GM19397 (cell line): ENCODE measurements at regions not wholly inside any gene's neighbourhood (a gene's known extent, or its start where the extent isn't known, plus 50 kb on each side); places are given as distances from the start of the nearest gene placed in this dataset.

Experiments used
- ATAC-seq: cut with Tn5 transposase; IDR thresholded peaks from one replicate; pipeline ENCODE4 v1.9.1; 2021; ENCODE audit warnings: mild to moderate bottlenecking, moderate library complexity; ENCODE audit not compliant: unreplicated experiment

DNA sequence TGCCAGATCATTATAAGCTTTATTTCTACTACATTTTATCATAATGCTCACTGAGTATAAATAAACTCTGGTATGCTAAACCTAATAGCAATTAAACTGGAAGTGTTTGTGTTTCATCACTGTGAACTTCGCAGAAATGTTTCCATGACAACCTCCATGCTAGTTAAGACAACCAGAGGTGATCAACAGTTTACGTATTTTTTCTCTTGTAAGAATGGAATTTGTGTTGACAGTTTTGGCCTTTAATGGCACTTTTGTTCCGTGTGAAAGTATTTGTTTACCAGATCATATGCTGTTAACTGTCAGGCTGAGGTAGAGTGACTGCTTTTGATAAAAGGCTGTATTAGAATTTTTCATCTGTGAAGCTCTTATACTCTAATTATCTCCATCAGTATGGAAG lies 212.1 kb upstream of the PPP1R3A start:
- ATAC-seq: no peak

DNA sequence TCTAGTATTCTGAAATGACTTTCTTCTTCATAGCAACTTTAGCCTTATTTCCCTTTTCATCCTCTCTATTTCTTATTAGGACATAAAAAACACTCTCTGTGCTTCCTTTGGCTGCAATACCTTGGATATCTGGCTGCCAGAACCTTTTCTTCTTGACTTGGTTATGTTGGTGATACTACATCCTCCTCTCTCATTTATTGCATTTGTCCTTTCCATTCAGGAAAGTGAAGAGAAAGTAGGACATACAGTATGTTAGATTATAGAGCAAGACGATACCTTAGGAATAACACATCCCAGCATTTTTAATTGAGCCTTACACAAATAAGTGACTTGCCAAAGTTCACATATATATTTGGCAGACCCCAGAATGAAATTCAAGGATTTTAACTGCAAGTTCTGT lies 210.1 kb upstream of the PPP1R3A start:
- ATAC-seq: no peak

DNA sequence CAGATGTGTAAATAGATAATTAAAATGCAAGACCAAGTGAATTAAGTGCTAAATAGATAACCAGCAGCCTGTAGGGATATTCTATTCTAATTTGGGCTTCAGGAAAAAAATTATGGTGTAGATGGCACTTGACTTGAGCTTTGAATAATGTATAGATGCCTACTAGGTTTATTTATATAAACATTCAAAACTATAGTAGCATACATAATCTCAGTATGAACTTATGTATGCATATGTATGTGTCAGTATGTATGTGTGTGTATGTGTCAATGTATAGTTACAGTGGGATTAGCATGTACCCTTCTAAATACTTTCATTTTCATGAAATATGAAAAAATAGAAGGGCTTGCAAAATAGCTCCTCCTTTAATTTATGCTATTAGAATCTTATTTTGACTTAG lies 207.3 kb upstream of the PPP1R3A start:
- no peak for ATAC-seq

DNA sequence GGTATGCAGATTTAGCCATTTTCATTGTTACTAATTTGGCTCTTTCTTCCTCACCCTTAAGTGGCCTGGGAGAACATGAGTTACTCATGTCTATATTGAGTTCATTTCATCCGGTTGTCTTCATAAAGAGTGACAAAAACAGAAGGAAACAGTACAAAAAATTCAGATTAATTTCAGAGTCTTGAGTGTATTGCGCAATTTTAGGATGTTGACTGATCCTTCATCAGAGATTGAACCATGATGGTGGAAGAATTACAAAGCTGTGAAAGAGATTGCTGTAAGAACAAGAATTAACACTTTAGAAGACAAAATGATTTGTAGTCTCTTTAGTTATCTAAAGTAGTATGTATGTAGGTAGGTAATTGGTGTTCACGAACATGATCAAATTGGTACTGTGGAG lies 194.0 kb upstream of the PPP1R3A start:
- ATAC-seq: no peak

DNA sequence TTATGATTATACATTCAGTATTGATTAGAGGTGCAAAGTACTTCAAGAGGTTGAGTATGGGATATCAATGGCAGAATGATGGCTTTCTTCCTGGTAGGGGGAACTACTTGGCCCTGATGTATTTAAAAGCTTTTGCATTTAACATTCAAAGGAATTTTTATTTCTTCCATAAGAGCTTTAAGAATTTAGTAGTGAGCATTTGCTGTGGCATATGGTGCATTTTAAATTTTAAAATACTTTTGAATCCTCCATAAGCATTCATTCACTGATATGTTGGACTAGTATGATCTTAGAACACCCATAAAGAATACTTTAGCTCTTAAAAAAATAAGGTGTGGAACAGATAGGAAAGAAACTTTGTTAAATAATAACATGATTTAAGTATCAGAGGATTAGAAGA lies 191.9 kb upstream of the PPP1R3A start:
- ATAC-seq: no peak

DNA sequence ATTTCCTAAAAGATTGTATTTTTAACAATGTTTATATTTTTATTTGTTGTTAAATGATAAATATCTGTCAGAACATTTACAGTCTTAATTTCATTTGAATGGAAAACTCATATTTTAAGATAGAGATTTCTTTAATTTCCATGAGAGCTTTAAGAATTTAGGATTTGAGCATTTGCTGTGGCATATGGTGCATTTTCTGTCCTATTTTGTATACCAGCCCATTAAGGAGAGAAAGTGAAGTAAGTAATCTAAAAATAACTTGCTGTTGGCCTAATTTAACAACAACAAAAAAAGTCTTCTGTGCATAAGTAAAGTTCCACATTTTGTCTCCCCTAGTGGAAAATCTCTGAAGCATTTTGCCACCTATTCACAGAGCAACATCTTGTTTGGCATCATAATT lies 190.9 kb upstream of the PPP1R3A start:
- no peak for ATAC-seq

DNA sequence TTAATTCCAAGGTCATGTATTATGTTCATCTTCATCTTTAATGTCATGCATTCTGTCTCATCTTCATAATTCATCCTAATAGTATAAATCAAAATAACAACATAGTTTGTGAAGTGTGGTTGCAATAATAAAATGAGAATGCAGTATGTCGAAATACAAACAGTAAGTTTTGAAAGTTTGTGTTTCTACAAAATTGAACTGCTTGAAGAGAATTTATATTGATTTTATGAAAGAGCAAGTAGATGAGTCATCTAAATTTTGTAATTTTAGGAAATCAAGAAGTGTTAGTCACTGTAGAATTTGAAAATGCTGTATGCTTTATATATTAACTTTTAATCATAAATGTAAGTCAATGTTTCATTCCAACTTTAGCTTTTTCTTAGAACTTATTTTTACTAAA lies 190.5 kb upstream of the PPP1R3A start:
- no peak for ATAC-seq

DNA sequence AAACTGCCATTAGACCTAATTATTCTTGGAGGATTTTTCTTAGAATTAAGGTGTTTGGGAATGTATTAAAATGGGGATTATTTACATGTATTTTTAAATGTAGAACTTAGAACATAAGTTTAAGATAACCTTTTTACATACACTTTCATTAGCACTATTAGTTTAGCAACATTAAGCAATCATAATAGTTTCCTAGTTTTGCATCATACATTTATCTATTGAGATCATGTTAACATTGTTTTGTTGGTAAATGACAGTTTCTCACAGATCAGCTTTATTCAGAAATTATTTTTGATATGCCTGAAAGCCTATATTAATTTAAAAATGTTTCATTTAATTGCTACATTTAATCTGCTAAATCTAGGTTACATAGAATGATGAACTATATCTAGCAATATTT lies 189.7 kb upstream of the PPP1R3A start:
- no peak for ATAC-seq

DNA sequence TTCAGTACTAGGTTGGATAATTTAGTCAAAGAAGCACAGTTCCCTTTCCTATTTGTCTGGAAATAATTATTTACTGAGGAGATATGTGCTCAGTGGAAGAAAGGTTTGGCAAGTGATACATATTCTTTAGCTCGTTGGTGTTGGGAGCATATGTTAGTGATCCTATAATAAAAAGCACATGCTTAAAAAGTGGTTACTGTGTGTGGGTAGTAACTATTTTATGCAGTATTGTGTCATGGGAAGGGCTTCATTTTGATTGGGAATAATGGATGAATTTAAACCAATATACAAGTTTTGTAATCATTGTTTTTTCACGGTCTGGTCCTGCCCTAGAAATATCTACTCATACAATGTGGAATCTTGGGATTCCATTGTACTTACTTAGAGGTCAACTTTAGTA lies 188.7 kb upstream of the PPP1R3A start:
- ATAC-seq: no peak

DNA sequence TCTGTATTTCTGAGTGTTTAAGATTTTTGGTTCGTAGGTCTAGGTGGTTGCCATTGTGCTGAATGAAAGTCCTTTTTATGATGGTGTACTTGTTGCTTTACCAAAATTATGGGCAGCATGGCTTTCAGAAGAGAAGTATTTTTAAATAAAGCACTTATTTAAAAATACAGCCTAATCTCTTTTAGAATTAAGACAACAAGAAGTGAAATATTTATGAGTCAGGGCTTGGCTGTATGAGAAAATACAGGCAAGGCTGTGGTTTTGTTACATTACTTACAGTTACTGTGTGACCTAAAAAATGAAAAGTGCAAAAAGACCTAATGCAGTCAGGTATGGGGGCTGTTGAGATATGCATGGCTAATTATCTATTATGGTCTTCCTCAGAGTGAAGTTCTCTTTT lies 185.2 kb upstream of the PPP1R3A start:
- ATAC-seq: no peak

DNA sequence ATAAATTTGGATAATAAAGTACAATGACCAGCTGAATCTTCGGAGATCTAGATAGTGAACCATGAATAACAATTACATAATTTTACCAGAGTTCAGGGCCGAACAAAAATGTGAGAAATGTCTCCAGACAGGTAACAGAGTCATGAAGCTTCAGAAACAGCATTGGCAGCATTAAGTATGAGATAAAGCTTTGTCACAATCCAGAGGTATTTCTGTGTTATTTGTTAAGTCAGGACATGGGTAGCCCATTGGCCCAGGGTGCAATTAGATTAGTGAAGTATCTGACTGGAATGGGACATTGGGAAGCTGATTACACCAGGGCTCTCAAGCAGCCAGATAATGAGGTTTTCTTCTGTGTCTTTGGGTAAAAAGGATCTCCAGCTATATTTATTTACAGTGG lies 184.2 kb upstream of the PPP1R3A start:
- no peak for ATAC-seq

DNA sequence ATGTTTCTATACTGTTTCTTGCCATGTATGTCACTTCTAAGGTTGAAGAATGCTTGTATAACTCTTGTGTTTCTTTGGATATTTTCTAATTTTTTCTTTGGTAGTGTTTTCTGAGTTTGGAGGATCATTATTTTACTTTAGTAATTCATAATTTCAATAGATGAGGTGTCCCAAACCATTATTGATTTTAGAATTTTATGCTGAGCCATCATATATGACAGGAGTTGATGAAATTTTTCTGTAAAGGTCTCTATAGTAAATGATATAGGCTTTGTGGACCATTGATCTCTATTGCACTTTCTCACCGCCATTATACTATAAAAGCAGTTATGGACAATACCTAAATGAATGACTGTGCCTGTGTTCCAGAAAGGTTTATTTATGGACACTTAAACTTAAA lies 183.3 kb upstream of the PPP1R3A start:
- no peak for ATAC-seq

DNA sequence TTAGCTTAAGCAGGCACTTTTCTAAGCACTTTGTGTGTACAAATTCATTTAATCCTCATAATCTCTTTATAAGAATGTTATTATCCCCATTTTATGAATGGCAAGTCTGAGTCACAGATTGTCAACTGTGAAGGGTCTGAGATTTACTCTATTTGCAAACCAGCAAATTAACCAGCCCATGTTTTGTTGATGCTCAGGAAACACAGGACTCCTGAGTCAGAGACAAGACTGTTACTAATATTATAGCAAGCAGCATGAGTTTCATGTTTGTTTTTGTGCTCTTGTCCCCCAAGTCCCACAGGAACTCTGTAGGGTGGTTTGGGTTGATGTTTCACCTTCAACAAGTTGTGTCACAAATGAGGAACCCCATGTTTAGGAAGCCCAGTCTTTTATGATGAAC lies 182.0 kb upstream of the PPP1R3A start:
- ATAC-seq: no peak

DNA sequence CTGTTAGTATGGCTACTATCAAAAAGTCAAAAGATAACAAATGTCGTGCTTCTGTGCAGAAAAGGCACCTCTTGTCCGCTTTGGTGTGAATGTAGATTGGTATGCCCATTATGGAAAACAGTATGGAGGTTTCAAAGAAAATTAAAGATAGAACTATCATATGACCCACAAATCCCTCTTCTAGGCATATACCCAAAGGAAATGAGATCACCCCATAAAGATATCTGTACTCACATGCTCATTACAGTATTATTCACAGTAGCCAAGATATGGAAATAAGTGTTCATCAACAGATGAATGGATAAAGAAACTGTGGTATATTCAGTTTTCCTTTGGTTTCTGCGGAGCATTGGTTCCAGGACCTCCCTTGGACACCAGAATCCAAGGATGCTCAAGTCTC lies 180.5 kb upstream of the PPP1R3A start:
- ATAC-seq: no peak

DNA sequence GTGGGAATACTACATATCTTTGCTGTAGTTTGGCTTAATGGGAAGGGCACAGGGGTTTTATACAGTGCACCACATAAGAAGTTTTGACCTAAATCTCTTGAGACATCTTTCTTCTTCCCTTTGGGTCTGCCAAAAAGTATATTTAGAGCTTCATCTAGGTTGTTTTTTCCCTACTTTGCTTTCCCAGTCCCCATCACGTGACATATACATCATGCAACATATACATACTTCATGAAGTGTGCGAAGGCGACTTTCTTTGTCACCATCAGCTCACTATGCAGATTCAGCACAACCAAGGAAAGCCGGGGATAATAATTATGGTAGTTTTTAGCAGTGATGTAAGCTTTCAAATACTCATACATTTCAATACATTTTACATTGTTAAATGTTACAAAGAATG lies 177.1 kb upstream of the PPP1R3A start:
- ATAC-seq: no peak

DNA sequence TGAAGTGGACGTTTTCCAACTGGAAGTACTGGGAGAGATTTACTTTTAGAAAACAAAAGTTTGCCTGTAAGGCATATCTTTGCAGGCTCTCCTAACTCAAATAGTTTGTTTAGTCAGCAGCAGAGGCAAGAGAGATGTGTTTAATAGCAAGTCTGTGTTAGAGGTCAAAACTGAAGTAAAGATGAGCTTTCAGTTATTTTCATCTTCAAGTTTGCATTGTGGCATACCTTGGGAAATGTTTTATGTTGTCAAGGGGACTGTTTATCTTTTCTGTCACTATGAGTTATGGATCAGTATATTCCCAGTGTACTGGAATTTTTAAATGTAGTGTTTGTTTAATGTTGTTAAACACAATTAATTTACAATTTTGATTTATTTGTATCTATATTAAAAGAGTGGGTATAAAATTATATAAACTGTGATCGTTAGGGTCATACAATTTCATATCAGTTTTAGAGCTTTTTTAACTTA lies 169.7 kb upstream of the PPP1R3A start:
- no peak for ATAC-seq

DNA sequence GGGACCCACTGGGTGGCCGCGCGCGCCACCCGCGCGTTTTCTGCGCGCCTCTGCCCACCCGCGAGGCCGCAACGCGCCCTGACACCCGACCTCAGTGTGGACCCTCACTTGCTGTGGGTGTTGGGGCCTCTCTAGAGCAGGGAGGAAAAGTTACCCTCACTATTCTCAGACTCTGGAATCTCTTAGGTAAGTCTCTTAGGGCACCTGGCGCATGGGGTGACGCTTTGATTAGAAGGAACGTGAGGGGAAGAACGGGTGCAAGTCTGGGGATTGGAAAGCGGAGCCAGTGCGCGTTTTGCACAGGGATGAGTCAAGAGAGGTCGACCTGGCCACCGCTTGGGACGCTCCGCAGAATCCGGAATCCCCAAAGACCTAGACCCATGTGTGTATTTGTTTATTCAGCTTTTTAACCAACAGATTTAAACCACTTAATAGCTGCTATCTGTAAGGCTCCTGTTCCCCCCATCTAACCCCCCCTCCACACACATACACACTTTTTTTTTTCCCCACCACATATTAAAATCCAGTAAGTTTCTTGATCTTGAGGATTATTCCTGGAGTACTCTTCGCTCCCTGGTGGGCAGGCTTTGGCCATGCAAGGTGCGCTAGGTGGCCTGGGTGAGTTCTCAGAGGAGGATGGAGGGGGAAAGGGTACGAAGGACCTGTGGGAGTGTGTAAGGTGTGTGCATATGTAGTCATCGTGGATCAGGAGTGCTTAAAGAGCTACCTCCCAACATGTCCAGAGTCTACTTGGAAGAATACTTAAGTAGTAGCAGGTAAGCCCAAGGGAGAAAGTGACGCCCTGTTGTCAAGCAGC lies 169.1 kb upstream of the PPP1R3A start:
- no peak for ATAC-seq

DNA sequence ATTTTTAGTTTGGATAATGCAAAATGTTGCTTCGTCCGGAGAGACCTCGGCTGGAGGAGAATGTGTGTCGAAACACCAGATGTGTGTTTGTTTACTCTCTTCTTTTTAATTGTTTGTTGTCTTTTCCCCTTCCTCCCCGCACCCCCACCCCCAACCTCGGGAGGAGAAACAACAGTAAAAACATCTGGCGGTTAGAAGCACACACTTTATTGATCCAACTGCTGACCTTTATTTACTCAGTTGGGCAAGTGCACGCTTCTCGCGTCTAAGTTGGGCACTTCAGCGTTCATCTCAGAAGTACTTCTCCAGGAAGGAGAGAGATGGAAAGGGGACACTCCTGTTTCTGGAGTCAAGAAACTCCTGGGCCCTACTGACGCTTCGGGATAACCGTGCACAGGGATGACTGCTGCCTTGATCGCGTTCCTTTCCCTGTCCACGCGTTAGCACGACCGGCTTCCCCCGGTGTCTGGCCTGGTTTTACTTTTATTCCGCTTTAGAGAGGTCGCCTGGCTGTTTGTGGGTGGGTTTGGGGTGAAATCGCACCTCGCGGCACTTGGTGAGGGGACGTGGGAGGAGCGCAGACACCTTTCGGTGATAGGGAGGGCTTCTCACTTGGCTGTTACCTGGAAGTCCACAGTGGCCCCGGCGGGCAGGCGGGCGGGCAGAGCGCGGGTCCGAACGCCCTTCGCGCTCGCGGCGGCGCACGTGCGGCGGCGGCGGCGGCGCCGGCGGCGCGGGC lies 168.3 kb upstream of the PPP1R3A start:
- no peak for ATAC-seq

DNA sequence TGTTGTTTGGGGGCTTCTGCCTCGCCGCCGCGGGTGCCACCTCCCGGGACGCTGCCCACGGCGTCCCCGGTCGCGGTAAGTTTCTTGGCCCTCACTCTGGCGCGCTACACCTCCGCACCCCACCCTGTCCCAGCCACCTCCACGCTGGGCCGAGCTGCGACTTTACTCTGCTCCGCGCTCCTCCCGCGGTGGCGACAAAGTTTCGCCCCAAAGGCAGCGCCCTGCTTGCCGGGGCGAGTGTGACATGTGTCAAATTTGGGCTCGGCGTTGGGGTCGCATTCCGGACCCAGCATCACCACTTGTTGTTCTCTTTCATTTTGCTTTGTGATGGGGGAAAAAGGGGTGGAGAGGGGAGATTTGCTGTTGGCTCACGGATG lies 167.7 kb upstream of the PPP1R3A start:
- ATAC-seq: no peak

DNA sequence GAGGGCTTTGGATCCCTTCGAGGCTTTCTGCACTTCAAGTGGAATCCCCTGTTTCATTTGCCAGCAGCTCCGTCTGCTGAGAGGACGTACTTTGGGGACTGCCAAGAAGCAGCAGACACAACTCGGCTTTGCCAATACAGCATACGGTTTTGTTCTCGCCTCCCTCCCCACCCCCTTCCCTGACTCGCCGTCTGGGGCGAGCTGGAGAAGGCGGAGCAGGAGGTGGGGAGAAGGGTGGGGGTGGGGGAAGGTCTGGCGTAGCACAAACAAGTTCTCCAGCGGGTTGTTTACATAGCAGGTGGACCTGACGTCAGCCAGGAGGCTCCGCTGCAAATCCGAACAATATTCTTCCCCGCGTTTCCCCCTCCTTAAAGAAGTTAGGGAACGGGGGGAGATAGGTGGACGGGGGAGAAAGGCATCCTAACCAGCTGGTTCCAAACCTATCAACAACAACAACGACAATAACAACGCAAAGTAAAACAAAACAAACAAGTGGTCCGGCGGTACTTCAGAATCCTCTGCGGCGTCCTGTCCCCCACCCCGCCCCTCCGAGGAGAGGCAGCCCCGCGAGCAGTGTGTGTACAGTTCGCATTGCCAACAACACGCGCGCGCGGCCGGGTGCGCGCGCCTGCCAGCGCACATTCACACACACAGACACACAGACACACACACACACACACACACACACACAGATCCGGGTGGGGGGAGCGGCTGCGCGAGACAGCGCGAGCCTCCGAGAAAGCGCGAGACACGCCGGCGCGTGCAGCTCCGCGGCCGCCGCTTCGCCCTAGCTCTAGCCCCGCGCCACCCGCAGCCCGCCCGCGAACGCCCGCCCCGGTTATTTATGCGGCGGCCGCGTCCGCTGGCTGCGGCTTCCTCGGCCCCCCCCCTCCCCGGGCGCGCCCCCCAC lies 167.0 kb upstream of the PPP1R3A start:
- ATAC-seq: no peak

DNA sequence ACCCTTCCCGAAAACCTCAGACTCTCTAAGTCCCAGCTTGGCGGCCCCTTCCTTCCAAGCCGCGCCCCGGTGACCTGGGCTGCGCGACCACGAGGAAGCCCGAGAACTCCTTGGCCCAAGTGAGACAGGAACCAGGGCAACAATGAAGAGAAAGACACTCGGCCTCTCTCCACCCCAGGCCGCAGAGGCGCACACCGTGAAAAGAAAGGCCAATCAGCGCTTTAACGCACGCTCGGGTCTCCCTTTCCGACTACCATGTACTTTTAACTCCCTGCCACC lies 166.4 kb upstream of the PPP1R3A start:
- ATAC-seq: no peak
